ENCODE measurements at regions not wholly inside any gene's neighbourhood (a gene's known extent, or its start where the extent isn't known, plus 50 kb on each side); places are given as distances from the start of the nearest gene placed in this dataset.
"Not testable (repeated sequence)": the region's sequence is repeated elsewhere in the genome, so short reads cannot be mapped to it uniquely, and the experiment has no call there.

DNA sequence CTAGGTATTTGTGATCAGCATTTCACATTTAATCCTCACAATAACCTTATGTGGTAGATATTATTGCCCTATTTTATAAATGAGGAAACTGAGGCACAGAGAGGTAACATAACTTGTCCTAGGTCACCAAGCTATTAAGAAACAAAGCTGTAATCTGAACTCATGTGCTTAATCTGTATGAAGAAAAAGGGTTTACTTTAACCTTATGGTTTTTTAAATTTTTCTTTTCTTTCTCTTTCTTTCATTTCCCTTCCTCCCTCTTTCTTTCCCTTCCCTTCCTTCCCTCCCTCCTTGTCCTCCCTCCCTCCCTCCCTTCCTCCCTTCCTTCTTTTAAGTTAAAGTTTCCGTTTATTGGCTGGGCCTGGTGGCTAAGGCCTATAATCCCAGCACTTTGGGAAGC, 105.2 kb upstream of the AMZ2 start:
- no peak for DNase-seq

GRCh38 chr17:68143425-68143824, 104.4 kb upstream of the AMZ2 start:
- no peak for DNase-seq

- DNase-seq, result no peak
Observed at GRCh38 chr17:68145088-68145487, 102.8 kb upstream of the AMZ2 start.

DNA sequence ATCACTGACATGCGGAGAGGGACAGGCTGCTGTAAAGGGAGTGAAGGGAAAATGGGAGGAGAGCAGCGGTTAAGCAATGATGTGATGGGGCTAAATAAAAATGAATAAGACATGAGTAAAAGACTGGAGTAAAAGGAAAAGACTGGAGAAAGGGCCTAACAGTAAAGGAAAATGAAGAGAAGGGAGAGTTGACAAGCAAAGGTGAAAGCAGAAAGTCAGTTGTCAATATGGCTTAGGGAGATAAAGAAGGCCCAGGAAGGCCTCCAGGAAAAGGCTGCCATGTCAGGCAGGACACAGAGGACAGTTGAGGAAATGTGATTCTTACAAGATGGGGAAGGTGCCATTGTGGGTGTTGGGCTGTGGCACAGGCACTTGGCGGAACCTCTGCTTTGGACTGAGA, 98.9 kb upstream of the AMZ2 start:
- no peak for DNase-seq

GRCh38 chr17:68152161-68152571, 95.7 kb upstream of the AMZ2 start:
- DNase-seq, result no peak

GRCh38 chr17:68155692-68156091, 92.2 kb upstream of the AMZ2 start:
- no peak for DNase-seq

DNA sequence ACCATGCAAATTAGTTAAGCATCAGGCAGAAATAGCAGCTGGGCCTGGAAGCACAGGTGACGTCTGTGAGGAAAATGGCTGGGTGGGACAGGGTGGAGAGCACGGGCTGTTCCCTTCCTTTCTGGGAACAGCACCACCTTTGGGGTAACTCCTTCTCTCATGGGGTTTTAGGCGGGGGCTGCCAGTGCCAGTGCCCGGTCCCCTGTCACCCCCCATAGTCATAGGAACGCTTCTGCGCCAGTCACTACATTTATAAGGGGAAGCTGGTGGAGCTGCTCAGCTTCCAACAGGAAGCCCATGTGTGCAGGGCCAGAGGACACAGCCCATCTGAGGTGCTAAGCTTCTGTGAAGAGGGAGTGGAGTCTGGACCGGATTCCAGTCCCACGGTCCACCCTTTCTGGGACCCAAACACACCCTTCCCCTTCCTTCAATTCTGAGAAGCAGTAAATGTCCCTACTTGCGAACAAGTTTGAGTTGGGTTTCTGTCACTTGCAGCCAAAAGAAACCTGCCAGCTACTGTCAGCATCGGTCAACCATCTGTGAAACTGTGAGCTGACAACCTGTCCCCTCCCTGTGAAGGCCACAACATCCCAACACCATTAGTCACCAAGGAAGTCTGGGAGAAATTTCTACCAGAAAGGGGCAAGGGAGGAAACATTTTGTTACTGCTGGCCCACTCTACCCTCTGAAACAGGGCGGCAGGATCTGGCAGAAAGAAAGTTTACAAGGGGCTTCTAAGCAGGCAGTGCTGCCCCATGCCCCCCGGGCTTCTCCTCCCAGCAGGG, 86.0 kb upstream of the AMZ2 start:
- no peak for DNase-seq

DNA sequence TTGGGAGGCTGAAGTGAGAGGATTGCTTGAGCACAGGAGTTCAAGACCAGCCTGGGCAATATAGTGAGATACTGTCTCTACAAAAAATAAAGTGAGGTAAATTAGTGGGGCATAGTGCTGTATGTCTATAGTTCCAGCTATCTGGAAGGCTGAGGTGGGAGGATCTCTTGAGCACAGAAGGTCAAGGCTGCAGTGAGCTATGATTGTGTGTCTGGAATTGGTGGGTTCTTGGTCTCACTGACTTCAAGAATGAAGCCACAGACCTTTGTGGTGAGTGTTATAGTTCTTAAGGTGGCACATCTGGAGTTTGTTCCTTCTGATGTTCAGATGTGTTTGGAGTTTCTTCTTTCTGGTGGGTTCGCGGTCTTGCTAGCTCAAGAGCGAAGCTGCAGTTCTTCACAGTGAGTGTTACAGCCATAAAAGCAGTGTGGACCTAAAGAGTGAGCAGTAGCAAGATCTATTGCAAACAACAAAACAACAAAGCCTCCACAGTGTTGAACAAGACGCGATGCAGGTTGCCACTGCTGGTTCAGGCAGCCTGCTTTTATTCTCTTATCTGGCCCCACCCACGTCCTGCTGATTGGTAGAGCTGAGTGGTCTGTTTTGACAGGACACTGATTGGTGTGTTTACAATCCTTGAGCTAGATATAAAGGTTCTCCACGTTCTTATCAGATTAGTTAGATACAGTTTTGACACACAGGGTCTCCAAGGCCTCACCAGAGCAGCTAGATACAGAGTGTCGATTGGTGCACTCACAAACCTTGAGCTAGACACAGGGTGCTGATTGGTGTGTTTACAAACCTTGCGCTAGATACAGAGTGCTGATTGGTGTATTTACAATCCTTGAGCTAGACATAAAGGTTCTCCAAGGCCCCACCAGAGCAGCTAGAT, 79.3 kb upstream of the AMZ2 start:
- not testable (repeated sequence) for DNase-seq

DNA sequence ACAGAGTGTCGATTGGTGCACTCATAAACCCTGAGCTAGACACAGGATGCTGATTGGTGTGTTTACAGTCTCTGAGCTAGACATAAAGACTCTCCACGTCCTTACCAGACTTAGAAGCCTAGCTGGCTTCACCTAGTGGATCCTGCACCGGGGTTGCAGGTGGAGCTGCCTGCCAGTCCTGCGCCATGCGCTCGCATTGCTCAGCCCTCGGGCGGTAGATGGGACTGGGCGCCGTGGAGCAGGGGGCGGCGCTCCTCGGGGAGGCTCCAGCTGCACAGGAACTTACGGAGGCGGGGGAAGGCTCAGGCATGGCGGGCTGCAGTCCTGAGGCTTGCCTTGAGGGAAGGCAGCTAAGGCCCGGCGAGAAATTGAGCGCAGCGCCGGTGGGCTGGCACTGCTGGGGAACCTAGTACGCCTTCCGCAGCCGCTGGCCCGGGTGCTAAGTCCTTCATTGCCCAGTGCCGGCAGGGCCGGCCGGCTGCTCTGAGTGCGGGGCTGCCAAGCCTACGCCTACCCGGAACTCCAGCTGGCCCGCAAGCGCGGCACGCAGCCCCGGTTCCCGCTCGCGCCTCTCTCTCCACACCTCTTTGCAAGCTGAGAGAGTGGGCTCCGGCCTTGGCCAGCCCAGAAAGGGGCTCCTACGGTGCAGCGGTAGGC, 78.5 kb upstream of the AMZ2 start:
- DNase-seq, result not testable (repeated sequence)

DNA sequence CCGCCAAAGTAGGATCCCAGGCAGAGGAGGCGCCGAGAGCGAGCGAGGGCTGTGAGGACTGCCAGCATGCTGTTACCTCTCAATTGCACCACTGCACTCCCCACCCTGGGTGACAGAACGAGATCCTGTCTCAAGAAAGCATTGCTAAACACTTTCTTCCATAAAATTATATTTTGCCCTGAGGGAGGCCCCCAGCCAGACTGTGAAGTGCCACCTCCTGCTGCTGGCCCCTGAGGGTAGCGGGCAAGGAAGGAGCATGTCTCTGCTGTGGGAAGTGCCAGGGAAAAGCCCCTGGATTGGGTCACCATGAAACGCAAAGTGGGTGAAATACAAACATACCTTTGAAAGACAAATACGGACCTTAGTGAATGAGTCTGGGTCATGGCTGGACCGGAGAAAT, 78.0 kb upstream of the AMZ2 start:
- DNase-seq, result no peak

GRCh38 chr17:68170246-68170645, 77.6 kb upstream of the AMZ2 start:
- DNase-seq, result no peak

DNA sequence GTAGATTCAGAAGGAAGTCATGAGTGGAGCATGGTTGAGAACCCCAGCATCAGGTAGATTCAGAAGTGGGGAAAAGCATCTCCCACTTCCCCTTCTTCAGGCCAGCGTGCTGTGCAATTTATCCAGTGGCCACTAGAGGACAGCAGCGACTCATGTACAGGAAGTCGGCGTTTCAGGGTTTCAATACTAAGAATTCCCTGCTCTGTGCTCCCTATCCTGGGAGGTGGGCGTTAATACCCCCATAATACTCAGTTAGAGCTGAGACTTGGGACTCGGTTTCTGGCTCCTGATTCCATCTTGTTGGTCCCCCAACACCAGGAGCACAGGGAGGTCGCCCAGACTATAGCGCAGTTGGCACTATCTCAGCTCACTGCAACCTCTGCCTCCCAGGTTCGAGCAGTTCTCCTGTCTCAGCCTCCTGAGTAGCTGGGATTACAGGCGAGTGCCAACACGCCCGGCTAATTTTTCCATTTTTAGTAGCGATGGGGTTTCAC, 75.3 kb upstream of the AMZ2 start:
- DNase-seq, result peak; percentile 44

DNA sequence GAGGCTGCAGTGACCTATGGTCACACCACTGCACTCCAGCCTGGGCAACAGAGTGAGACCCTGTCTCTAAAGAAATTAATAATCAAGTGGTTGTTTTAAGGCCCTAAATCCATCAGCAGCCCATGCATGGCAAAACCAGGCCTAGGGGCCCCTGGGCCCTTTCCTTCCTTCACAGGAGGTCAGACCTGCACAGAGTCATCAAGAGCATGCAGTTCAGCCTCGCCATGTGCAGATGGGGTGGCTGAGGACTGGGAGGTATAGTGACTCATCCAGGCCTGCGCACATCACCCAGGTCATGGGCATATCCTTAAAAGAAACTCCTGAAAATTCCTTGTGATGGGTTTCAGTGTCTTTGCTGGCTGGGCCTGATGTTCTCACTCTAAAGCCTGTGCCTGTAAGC, 72.4 kb upstream of the AMZ2 start:
- DNase-seq, result no peak

- no peak for DNase-seq
Observed at GRCh38 chr17:68175905-68176304, 71.9 kb upstream of the AMZ2 start.

GRCh38 chr17:68176718-68177117, 71.1 kb upstream of the AMZ2 start:
- DNase-seq, result no peak

DNA sequence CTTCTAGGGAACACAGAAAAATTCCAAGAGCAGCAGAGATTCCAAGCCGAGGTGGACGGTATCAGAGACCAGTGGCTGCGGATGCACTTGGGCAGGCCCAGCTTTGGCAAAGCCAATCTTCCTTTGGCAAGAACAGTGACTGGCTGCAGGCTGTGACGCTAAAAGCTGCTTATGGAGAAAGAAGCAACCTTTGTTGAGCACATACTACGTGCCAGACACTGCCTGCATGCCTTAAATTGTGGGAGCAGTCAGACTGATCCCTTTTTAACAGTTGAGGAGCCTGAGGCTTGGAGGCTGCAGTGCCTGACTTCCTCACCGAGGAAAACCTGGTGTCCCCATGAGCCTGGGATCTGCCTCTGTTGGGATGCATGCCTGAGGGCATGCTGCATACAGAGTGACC, 69.0 kb upstream of the AMZ2 start:
- DNase-seq, result no peak

GRCh38 chr17:68179236-68179925, 68.5 kb upstream of the AMZ2 start:
- no peak for DNase-seq

DNA sequence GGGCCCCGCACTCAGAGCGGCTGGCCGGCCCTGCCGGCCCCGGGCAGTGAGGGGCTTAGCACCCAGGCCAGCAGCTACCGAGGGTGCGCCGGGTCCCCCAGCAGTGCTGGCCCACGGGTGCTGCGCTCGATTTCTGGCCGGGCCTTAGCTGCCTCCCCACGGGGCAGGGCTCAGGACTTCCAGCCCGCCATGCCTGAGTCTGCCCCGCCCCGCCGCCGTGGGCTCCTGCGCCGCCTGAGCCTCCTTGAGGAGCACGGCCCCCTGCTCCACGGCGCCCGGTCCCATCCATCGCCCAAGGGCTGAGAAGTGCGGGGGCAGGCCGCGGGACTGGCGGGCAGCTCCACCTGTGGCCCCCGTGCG, 67.9 kb upstream of the AMZ2 start:
- no peak for DNase-seq

DNA sequence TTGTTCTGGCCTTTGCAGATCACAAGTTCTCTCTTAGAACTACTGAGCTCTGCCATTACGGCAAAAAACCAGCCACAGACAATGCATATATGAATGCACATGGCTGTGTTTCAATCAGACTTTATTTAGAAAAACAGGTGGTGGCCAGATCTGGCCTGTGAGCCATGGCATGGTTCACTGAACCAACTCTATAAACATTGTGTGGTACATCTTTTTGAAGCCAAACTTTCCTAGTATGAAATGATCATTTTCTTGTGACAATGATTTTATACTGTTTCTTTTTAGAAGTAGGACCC, 65.9 kb upstream of the AMZ2 start:
- no peak for DNase-seq

GRCh38 chr17:68182940-68183551, 64.8 kb upstream of the AMZ2 start:
- no peak for DNase-seq

DNA sequence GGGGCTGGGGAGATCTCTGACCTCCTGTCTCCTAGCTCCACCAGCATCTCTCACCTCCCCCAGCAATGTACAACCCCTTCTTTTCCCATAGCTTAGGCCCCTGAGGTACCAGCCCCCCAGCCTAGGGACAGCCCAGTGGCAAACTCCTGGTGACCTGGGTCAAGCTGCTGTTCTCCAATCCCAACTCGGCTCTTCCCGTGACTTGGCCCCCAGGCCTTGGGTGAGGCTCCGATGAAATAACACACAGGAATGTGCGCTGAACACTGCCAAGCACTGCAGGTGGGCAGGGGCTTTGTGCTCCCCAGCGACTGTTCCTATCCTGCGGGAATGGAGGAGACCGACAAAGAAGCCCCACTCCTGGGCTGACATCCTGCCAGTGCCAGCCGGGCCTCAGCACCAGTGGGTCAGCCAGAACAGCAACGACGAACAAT, 63.7 kb upstream of the AMZ2 start:
- DNase-seq, result no peak

DNA sequence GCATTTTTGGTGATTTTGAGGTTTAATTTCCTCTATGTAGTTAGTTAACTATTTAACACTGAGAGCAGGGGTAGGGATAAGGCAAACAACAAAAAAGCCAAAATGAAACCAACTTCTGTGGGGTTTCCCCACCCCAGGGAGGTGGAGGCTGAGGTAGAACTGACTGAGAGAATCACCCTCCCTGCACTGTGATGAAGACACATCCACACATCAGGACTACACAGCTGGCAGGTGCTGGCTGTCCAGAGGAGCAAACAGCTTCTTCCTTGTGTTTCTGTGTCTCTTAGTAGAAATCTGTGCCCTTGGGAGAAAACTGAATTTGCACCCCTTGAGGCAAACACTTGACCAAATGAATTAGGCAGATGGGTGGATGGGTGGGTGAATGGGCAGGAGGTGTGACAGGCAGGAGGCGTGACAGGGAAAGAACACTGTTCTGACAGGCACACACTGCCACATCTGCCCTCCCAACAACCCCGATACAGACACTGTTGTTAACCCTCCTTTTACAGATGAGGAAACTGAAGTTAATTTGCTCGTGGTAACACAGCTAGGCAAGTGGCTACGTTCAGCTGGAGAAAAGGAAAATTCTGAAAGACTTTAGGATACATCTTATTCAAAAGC, 62.9 kb upstream of the AMZ2 start:
- DNase-seq, result no peak
